HTR-8/SVneo (cell line): ENCODE measurements at regions not wholly inside any gene's neighbourhood (a gene's known extent, or its start where the extent isn't known, plus 50 kb on each side); places are given as distances from the start of the nearest gene placed in this dataset.

Experiments used
- DNase-seq: peaks from one replicate; pipeline ENCODE4 v3.0.0; 2011; ENCODE audit warnings: low spot score, mixed read lengths; ENCODE audit not compliant: insufficient read length
- FAIRE-seq: peaks from 2 replicates; lab custom pipeline; 2011; peaks lifted over from hg19 to GRCh38; lab: Jason Lieb, UNC

DNA sequence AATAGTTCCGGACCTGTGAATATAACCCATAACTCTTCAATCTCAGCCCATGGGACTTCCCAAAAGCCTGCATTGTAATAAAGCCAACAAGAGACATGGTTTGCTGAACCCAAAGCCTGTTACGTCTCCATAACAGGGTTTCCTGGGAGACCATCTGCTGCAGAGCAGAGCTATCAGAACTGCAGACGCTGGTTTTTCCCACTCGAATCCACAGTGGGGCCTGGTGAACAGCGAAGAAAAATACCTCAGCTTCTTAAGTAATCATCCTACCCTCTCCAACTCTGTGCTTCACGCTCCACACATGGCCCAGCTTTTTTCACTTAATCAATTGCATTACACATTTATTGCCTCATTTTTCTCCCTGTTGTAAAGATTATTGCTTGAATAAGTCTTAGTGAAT lies 409.5 kb upstream of the GRIA1 start:
- no peak for DNase-seq
- no peak for FAIRE-seq

DNA sequence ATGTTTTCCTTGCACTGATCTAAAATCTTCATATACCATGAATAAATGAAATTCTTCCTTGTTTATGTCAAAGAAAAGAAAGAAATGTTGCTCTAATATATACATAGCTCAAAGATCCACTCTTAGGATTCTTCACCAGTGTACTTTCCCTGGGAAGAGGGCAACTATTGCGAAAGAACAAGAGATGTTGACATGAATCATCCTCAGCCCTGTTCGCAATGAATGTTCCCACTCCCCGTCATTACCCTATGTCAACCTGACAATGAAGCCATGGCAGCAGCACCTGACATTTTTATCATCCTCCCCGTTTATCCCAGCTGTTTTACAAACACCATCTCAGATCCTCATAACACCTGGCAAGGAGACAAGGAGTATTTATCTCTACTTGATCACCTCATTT lies 409.1 kb upstream of the GRIA1 start:
- FAIRE-seq (no peak), DNase-seq (no peak)

DNA sequence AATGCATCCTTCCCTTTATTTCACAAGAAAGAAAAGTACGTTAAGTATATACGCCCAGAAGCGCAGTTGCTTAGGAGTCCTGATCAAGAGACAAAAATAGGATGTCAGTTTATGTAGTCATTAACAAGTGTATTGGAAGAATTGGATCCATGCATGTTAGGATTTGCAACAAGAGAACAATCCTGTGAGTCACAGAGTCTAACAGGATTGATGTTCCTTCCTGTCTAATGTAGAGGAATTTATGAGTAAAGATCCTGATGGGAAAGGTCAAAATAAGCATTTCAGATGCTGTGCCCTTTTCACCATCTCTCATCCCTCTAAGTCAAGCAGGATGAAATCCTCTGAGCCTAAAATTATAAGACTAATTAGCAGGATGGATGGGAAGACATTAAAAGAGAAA lies 406.0 kb upstream of the GRIA1 start:
- FAIRE-seq (no peak), DNase-seq (no peak)

DNA sequence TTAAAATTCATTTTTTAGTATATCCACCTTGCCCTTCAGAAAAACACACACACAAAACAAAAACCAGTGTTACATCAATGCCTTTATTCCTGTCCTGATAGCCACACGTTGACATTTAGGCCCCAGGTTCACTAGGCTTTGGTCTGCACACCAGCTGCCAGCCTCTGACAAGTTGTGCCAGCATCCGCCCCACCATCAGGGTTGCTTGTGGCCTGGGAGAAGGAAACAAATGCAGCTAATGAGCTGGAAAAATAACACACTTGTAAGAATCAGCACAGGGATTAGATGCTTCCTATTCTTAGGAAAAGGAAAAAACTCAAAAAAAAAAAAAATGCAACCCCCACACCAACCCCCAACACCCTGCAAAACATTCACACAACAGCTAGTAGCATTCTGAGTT lies 404.0 kb upstream of the GRIA1 start:
- DNase-seq (no peak), FAIRE-seq (no peak)

DNA sequence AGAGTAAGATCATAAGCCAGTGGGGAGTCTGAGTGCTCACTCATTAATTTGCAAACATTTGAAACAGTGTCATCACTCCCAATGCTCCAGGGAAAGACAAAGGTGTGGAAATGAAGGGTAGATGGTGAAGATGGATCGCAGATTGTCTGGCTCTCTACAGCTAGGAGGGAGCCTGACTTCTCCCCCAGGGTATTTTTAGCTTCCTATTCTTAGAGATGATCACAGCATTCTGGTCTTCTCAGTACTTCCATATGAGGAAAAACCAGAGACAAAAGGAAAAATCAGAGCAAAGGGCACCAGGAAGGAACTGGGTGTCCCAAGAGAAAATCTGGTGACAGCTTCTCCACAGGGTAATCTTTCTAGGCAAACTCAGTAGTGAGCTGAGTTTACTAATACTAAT lies 401.9 kb upstream of the GRIA1 start:
- FAIRE-seq: no peak
- DNase-seq: no peak

DNA sequence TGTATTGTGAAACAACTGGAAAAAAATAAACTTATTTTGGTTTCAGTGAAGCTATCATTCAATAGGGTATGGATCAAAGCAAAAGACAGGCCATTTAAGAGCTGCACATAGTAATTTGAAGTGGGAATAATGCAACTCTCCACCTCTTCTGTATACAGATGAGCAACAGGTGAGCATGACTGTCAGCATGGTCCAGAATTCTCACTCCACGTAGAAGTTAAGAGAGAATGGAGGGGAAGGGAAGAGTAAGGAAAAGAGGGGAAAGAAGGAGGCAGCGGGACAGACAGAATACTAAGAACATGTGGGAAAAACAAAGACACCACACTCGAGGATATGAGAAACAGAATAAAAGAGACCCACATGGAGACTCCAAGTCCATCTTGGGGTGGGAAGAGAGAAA lies 396.1 kb upstream of the GRIA1 start:
- DNase-seq (no peak), FAIRE-seq (no peak)

DNA sequence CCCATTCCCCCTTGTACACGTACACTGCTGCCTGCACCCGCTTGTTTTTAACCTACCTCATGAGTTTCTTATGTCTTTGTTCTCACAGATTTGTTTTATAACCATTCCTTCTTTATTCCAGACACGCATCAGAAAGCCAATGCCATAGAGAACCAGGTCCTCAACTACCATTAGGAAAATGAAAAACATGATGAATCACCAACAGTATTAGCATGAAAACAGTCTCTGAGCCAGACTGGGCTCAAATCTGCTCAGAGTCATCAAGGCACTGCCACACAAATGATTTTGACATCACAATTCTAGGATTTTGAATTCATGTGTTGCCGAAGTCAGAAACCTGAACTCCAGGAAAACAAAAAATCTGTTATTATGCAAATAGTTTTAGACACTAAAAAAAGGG lies 394.1 kb upstream of the GRIA1 start:
- DNase-seq (no peak), FAIRE-seq (no peak)

DNA sequence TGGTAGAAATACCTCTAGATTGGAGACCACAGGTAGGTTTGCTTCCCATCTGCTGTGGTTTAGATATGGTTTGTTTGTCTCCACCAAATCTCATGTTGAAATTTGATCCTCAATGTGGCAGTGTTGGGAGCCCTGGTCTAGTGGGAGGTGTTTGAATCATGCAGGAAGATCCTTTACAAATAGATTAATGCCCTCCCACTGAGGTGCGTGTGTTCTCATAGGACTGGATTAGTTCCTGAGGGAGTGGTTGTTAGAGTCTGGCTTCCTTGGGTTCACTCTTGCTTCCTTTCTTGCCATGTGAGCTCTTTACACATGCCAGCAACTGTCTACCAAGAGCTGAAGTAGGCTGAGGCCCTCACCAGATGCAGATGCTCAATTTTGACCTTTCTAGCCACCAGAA lies 391.1 kb upstream of the GRIA1 start:
- FAIRE-seq (no peak), DNase-seq (no peak)

DNA sequence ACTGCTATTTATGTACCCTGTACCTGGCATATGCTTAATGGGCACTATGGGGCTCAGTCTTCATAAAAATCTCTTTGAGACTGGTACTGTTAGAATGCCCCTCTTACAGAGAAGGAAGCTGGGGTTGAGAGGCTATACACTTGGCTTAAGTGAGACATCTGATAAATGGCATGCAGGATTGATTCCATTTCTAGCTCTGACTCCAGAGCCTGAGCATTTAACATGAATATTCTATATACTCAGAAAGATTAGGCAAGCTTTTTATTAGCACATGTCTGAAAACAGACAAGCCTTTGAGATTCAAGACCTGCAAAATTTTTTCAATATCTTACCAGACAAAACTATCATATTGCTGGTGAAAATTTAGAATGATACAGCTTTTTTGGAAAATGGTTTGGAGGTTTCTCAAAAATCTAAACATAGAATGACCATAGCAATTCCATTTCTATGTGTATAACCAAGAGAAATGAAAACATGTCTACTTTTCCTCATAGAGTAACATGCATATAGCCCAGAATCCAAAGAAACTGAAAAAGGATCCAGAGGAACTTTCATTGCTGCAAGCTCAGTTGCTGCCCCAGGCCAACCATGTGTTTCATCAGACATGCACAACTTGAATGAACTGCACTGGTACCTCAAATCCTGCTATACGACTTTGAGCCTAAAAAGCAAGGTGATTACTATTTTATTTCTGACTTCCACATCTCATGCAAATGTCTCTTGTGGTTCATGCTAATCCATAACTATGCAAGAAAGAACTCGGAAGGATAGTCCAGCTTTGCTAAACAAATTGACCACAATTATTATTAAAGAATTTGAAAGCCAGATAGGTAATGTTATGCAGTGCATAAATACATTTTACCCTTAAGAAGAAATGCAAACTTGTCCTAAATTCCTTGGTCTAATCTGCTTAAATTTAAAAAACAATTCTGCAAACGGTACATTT lies 389.0 kb upstream of the GRIA1 start:
- no peak for FAIRE-seq

DNA sequence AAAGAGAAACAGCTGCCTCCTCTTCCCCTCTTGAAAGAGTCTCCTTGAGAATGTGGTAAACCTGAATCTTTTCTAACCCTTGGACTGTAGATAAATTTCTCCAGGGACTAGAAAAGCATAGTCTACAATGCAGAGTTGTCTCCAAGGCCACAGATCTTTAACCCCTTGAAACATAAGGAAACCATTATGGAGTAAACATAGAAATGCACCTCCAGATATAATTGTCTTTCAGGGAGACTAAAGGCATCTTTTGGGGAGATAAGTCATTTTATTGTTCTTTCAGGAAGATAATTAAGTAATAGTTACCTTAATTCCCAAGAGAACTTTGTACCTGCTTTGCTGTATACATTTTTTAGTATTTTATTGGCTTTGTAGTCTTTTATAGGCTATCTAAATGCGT lies 373.6 kb upstream of the GRIA1 start:
- DNase-seq (no peak), FAIRE-seq (no peak)

More for the DNA sequence above, 389.0 kb upstream of the GRIA1 start:
- no peak for DNase-seq

DNA sequence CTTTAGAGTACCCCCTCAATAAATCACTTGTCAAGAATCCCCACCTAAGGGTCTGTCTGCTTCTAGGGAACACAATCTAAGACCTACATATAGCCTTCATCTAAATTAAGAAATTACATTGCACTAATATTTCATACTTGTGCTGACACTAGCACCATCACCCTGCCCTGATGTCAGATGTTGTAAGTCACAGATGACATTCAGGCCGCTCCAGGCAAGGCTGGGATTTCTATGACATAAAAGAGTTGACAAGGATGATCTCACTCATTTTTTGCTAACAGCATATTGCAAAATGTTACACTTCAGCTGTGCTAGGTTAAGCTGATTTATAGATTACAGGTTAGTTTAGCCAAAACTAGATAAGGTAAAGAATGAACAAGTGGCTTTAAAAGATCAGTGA lies 372.5 kb upstream of the GRIA1 start:
- DNase-seq: no peak

DNA sequence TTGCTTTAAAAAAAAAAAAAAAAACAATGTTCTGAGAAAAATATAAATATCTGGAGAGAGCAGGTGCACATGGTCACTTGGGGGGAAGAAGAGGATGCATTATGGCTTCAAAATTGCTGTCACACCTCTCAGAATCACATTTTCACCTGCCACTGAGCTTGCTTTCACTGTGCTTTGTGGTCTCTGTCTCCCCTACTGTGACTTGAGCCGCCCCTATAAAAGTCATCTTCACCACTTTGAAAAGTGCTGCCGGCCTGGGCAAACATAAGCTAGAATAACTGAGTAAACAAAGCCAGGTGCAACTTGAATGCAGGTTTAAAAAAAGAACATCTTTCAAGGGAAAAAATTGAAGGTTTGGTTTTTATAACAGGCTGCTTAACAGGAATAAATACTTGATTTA lies 368.1 kb upstream of the GRIA1 start:
- DNase-seq (no peak), FAIRE-seq (no peak)

More for the DNA sequence above, 372.5 kb upstream of the GRIA1 start:
- no peak for FAIRE-seq

DNA sequence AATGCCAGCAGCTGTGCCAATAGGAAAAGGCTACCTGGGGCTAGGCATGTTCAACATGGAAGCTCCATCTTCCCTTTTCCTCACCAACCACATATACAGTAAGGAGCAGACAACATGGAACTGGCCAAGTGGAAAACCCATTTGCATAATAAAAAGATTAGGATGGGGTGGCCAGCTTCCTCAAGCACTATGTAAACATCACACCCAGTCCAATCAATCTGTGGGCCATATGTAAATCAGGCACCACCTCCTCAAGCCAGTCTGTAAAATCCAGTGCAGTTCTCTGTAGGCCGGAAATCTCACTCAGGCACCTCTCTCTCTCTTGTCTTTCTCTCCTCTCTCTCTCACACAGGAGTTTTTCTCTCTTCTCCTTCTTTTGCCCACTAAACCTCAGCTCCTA lies 360.2 kb upstream of the GRIA1 start:
- FAIRE-seq: no peak
- no peak for DNase-seq

DNA sequence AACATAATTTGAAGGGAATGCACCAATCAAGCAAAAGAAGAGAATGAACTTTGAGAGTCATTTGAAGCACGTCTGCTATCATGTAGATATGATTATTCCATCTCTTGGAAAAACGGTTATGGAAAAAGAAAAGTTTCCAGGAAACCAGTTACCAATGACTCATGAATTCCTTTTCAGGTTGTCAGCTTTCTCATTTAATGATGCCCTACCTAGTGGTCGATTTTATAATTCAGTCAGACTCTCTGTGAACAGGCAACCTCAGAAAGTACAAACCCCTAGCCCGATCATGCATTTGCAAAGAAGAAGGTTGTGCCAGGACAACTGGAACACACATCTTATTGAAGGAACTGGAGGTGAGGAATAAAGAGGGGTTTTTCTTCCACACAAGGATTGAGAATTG lies 355.1 kb upstream of the GRIA1 start:
- DNase-seq (no peak), FAIRE-seq (no peak)

DNA sequence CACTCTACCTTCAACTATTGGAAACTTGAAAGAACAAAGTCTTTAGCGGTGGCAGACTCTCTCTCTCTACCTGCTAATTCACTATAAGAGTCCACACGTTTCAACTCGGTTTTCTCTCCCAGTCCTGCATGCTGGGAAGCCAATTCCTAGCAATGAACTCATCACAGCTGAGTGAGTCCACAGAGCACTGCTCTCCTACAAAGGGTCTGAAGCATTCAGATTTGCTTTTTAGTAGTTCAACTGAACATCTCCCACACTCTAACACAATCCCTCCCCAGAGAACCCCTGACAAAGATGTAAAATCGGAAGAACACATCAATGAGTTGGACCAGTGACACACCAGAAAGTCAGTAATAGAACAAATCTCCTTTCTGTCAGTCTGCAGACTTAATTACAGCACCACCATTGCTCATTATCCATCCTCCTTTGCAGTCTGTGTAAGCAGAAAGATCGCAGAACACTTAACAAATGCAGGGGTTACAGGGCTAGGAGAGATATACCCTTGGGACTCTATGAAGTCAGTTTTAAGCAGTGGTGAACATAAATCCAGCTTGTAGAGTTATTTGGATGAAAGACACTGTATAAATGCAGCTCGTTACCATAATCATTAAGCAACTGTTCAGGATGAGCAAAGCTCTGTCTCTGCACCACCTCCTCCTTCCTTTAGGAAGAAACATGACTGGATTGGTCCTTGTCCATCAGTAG lies 353.4 kb upstream of the GRIA1 start:
- FAIRE-seq: no peak
- no peak for DNase-seq

DNA sequence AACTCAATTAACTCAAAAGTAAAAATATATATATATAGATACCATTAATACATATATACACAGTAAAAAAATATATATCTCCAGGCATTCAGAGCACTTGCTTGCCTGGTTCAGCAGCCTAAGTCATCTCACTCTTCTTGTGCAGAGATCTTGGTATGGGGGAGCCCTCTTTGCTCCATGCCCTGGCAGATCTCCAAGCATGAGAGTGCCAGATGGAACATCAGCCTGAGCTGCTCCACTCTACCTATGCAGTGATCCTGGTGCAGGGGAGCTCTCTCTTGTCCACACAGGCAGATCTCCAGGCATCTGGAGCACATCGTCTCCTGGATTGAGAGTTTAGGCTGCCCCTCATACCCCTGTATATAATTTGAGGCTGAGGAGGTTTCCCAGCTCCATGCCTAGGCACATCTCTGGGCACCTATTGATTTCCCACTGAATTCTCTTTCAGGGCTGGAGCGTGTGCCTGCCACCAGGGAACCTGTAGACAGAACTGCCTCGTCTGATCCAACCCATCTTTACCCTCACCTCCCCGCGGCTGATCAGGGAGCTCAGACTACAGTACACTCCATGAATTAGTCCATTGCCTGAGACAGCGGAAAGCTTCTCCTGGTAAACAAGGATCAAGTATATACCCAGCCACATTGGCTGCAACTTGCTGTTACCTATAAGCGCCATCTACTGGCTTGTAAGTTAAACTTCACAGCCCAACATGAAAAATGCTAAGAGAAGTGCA lies 342.4 kb upstream of the GRIA1 start:
- FAIRE-seq (no peak), DNase-seq (no peak)

DNA sequence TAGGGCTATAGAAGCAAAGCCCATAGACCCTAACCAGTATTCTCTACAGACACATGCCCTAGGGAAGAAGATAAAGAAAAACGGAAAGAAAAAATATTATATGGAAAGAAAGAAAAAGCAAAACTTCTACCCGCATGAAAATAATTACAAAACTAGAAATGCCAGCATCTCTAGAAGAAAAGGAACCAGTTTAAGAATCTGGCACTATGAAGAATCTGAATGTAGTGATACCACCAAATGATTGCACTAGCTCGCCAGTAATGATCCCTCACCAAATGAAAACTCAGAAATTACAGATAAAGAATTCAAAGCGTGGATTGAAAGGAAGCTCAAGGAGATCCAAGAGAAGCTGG lies 341.9 kb upstream of the GRIA1 start:
- FAIRE-seq (no peak), DNase-seq (no peak)

DNA sequence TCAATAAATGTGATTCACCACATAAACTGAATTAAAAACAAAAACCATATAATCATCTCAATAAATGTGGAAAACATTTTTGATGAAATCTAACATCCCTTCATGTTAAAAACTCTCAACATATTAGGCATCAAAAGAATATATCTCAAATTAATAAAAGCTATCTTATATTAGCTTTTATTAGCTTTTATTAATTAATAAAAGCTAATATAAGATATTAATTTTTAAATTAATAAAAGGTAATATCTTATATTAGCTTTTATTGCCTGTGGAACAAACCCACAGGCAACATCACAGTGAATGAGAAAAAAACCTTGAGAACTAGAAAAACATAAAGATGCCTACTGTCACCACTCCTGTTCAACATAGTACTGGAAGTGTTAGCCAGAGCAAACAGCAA lies 338.9 kb upstream of the GRIA1 start:
- FAIRE-seq: no peak
- no peak for DNase-seq

DNA sequence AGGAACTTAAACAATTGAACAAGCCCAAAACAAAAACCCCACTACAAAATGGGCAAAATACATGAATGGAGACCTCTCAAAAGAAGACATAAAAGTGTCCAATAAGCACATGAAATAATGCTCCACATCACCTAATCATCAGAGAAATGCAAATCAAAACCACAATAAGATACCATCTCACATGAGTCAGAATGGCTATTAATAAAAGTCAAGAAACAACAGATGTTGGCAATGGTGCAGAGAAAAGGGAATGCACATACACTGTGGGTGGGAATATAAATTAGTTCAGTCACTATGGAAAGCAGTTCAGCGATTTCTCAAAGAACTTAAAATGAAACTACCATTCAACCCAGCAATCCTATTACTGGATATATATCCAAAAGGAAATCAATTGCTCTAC lies 337.4 kb upstream of the GRIA1 start:
- DNase-seq: no peak
- FAIRE-seq: no peak

DNA sequence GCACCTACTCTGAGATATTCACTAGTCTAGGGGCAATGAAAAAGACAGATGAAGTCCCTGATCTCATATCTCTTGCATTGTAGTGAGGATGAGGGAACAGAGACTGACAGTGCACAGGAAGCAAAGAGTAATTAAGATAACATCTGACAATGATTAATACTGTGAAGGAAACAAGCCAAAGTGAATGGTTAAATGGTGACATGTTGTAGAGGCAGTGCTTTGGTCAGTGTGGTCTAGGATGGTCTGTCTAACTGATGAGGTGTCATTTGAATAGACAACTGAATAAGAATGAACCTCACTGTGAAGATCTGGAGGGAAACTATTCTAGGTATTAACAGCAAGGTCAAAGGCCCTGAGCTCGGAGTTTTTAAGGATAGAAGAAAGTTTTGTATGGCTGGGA lies 333.3 kb upstream of the GRIA1 start:
- DNase-seq (no peak), FAIRE-seq (no peak)

DNA sequence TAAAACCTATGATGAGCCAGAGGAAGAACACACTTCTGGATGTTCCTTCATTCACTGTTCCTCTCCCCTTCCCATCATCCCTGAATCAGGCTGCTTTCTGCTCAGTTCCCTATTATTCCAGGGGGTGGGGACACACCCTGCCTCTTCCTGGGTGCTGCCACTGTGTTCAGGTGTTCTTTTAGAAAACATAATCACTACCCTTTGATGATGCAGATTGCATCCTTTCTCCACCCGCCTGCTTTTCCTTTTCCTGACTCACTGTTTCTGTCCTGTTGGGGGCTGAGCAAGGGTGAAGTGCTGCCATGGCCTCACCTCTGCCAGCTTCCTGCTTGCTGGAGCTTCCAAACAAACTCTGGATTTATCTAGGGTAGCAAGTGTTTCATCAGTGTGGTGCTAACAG lies 331.9 kb upstream of the GRIA1 start:
- FAIRE-seq: no peak
- DNase-seq: no peak
